GM12873 (cell line): ENCODE measurements at regions not wholly inside any gene's neighbourhood (a gene's known extent, or its start where the extent isn't known, plus 50 kb on each side); places are given as distances from the start of the nearest gene placed in this dataset.

Experiments used
- TF ChIP-seq, protein P1 (sequence below): IDR thresholded peaks from 2 replicates; pipeline ENCODE4 v1.5.1; 2012; ENCODE audit warnings: low read depth, mild to moderate bottlenecking, moderate library complexity, low read length, control low read depth; ENCODE audit not compliant: insufficient read depth; ENCODE audit errors: missing control alignments

DNA sequence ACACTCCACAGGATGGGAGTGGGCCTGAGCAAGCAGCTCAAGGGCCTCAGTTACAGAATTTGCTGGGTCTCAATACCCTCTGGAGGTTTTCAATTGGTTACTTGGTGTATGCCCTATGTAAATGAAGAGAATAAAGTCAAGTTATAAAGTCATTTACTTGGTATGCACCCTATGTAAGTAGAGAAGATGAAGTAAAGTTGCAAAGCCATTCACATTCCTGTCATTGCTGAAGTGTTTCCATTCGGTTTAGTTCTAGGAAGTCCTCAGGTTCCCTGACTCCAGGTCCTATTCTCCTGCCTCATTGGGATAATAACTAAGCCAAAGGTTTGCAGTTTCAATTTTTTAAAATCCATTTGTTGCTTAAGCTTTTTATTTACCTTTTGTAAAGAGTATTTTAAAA lies 272.6 kb upstream of the NPSR1 start:
- TF ChIP-seq, protein P1, sequence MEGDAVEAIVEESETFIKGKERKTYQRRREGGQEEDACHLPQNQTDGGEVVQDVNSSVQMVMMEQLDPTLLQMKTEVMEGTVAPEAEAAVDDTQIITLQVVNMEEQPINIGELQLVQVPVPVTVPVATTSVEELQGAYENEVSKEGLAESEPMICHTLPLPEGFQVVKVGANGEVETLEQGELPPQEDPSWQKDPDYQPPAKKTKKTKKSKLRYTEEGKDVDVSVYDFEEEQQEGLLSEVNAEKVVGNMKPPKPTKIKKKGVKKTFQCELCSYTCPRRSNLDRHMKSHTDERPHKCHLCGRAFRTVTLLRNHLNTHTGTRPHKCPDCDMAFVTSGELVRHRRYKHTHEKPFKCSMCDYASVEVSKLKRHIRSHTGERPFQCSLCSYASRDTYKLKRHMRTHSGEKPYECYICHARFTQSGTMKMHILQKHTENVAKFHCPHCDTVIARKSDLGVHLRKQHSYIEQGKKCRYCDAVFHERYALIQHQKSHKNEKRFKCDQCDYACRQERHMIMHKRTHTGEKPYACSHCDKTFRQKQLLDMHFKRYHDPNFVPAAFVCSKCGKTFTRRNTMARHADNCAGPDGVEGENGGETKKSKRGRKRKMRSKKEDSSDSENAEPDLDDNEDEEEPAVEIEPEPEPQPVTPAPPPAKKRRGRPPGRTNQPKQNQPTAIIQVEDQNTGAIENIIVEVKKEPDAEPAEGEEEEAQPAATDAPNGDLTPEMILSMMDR: no peak

DNA sequence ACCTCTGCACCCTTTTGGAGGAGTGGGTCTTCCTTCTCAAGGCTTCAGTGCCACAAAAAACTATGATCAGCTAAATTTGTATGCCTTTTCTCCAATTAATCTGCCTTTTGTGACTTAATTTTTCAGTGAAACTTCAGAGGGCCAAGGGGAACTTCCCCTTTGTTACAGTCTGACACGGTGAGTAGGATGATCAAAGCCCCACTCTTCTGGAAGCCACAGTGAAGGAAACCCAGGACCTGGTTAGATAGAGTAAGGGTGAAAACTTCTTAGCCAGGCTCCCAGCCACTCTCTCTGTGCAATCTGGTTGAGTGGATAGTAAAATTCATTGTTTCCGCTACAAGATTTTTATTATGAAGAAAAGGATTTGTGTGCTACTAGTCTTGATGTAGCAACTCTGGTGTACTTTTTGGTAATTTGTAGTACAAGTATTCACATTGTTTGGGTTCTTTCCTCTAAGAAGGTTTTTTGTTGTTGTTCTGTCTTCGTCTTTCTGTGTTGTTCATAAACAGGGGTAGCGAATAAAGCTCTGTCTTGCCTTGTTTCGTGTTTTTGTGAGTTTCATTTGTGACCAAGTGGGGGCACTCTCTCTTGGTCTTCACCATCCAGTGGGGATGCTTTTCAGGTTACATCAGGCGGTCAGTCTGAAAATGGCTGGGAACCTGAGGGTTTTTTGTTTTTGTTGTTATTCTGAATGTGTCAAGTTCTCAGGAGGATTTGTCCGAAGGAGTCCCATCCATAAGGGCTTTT lies 268.5 kb upstream of the NPSR1 start:
- TF ChIP-seq, protein P1: no peak

DNA sequence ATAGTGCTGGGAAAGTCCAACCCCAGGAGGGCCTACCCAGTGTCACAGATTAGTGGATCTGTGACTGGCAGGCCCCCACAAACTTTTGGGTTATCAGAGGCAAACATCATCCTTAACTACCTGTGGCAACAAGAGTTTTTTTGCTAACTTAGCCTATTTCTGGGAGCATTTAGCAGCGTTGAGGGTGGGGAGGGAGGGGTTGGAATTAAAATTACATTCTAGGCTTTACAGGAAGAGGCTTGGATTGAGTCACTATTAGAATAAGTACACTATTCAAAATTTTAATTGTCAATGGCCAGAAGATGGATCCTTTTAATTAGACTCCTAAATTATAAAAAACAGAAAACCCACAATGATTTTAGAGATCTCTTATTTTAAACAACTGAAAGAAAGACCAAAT lies 267.9 kb upstream of the NPSR1 start:
- TF ChIP-seq, protein P1: no peak

DNA sequence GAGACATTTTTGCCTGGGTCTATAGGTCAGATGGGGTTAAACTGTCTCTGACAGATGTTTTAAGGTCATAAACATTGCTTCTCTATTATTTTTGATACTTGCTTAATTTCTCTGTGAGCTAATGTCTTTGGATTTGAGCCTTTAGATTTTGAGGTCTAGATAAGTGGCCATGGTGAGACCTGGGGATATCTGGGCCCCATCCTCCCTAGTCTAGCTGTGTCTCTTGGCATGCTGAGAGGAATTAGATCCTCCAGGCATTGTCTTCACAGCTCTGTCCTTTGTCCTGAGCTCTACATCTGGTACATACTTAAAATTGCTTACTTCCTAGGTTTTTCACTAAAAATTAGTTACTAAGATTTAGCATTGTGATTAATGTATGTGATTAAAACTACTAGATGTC lies 265.0 kb upstream of the NPSR1 start:
- TF ChIP-seq, protein P1: no peak

DNA sequence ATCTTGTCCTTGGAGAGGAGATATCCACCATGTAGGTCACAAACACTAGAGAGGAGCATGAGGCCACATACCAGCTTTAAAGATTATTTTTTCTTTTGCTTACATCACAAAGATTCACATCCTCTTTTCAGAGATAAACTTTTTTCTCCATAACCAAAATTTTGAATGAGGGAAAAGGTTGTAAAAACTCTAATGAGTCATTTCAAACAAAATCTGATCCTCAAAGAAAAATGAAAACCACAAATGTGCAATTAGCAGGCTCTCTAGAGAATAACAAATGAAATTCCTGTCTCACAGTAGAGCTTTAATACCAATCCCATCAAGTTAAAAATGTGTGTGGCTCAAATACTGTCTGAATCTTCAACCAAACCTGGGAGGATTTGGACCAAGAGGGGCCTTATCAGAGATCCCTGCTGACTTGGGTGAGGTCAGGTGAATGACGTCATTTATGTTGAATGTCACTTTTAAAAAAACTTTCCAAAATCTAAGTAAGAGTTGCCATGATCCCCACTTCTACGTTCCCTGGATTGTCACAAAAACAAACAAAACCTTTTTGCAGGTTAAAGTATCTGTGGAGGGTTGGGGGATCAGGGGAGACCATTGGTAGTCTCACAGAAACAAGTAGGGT lies 261.5 kb upstream of the NPSR1 start:
- TF ChIP-seq, protein P1: no peak

DNA sequence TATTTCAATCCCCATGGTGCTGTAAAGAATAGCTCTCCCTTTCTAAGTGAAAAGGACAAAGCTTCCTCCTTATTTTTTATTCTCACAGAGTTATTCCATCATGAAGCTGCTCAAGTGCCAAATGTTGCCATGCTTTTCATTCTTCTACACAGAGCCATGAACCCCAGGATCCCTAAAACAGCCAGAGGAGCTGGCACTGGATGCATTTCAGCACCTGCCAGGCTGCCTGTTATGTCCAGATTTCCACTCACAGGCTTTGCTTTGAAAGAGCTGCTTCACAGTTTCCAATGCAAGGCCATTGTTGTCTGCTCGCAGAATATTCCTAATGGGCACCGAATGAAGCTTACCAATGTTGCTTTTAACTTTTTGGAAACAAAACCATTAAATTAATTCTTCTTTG lies 256.2 kb upstream of the NPSR1 start:
- TF ChIP-seq, protein P1: no peak

DNA sequence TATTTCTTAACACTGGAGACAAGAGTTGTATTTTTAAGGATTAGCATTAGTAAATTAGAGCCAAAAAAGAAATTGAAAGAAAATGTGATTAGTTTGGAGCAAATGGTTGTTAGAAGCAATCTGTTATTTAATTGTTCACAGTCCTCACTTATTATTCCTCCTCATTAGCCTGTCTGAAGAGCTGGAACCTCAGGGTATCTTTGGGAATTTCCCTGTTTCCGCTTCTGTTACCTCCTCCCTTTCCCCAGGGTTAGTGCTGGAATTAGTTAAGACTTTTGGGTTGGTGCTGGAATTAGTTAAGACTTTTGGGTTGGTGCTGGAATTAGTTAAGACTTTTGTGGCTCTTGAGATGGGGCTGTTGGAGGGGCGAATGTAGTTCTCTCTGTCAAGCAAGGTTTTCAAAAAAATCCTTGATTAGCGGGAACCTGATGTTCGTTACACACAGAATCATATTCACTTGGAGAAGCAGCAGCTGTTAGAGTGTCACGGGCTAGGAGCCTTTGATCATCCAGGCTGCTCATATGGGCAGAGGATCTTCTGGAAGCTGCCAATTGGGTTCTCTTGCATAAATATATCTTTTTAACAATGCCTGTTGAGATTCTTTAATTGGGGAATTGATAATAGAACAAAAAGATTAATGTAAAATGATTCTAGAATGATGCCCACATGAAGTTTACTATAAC lies 251.0 kb upstream of the NPSR1 start:
- TF ChIP-seq, protein P1: no peak
